ENCODE measurements at regions not wholly inside any gene's neighbourhood (a gene's known extent, or its start where the extent isn't known, plus 50 kb on each side); places are given as distances from the start of the nearest gene placed in this dataset.

DNA sequence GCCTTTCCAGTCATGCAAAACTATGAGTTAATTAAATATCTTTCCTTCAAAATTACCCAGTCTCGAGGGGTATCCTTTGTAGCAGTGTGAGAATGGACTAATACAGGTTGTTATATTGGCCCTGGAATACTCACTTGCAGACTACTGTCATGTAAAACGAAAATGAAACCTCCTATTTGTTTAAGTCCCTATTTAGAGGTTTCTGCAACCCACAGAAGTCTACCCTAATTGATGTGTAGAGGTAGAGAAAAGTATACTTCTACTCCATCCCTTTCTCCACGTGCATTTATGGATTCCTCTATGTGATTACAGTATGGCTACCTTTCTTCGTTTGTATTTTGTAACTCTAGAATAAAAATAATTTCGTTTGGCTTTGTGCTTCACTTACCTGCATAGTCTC is 371.1 kb downstream of the FSCB start:
- ChIA-PET CTCF (no interaction called here), POLR2A (no interaction called here)
- no peak overlapping the region for H3K27ac ChIP-seq (ENCODE audit: low read depth, low read length)
- DNase-seq (ENCODE audit: low read depth, low spot score): no peak
- H3K4me3 ChIP-seq (ENCODE audit: low read depth, low read length): no peak overlapping the region
- H3K9me3 ChIP-seq (ENCODE audit: control insufficient read depth, insufficient read depth, low read length): no peaks in the 10 kb centered on the region; the same call in 1 of the 2 replicates
- TF ChIP-seq, protein P1, sequence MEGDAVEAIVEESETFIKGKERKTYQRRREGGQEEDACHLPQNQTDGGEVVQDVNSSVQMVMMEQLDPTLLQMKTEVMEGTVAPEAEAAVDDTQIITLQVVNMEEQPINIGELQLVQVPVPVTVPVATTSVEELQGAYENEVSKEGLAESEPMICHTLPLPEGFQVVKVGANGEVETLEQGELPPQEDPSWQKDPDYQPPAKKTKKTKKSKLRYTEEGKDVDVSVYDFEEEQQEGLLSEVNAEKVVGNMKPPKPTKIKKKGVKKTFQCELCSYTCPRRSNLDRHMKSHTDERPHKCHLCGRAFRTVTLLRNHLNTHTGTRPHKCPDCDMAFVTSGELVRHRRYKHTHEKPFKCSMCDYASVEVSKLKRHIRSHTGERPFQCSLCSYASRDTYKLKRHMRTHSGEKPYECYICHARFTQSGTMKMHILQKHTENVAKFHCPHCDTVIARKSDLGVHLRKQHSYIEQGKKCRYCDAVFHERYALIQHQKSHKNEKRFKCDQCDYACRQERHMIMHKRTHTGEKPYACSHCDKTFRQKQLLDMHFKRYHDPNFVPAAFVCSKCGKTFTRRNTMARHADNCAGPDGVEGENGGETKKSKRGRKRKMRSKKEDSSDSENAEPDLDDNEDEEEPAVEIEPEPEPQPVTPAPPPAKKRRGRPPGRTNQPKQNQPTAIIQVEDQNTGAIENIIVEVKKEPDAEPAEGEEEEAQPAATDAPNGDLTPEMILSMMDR (IDR thresholded peaks at IDR 0.05; ENCODE audit: low read depth, low read length): no peak
- no peaks in the 10 kb centered on the region for H3K27me3 ChIP-seq (ENCODE audit: control insufficient read depth, insufficient read depth, low read length)

DNA sequence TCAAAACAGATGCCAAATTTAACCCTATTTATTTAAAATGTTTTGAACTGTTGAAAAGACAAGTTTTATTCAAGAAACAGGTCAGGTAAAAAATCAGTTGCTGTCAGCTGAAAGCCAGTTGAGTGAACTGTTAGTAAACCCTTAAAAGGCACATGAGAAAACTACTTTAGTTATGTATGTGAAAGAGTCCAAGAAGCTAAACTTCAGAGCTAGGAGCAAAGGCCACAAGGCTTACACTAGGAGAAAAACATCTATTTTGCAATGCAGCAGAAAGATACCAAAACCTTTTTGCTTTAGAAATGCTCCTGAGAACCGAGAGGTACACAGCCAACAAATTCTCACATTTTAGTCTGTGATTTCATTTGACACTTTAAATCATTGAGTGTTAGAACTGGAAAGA is 375.2 kb downstream of the FSCB start:
- Histone ChIP-seq H3K27me3 (ENCODE audit: control insufficient read depth, insufficient read depth, low read length) (no peaks in the 10 kb centered on the region), H3K4me3 (ENCODE audit: low read depth, low read length) (no peak overlapping the region), H3K9me3 (ENCODE audit: control insufficient read depth, insufficient read depth, low read length) (no peaks in the 10 kb centered on the region; the same call in 1 of the 2 replicates), H3K27ac (ENCODE audit: low read depth, low read length) (no peak overlapping the region)
- ChIA-PET POLR2A (no interaction called here), CTCF (no interaction called here)
- no peak for DNase-seq (ENCODE audit: low read depth, low spot score)
- TF ChIP-seq, protein P1 (IDR thresholded peaks at IDR 0.05; ENCODE audit: low read depth, low read length): no peak

DNA sequence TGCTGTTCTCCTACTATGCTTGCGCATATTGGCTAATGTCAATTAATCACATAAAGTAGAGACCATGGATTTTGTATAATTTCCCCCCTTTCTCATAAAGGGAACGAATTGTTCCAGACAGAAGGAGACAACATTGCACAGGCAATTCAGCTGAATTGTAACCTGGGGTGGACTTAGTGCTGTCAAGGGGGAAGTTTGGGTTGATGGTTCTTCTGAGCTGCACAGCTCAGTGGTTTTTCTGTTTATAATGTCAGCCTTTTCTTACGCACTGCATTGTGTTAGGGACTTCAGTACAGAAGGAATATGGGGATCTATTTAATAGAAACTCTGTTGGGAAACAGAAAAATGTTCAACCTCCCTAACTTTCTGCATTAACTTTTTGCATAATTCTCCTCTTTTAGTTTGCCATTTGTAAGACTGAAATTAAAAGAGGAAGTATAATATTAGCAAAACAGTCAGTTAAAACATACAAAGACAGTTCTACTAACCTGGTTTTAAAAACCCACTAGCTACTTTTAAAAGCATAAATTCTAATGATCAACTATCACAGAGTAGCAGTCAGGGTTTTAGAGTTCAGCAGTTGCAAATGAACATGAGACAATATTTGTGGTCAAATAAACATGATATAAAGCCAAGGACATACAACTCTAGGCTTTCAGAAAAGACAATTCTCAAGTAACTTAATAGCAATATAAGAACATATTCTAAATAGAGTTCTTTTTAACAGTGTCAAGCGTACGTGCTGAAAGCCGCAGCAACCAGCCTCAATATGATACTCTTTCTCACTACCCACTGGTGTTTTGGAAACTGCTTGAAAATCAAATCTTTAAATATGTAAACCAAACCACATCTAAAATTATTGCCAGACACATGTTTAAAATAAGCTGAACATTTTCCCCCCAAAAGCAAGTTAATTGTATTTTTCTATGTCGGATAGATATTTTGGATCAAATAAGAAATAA is 393.0 kb downstream of the FSCB start:
- H3K9me3 ChIP-seq (ENCODE audit: control insufficient read depth, insufficient read depth, low read length): peaks cover 5% of the 10 kb centered on the region; the same call in 1 of the 2 replicates
- POLR2A ChIA-PET: no interaction called here
- no peak overlapping the region for H3K4me3 ChIP-seq (ENCODE audit: low read depth, low read length)
- H3K27me3 ChIP-seq (ENCODE audit: control insufficient read depth, insufficient read depth, low read length): no peaks in the 10 kb centered on the region
- H3K27ac ChIP-seq (ENCODE audit: low read depth, low read length): no peak overlapping the region
- CTCF ChIA-PET: interaction anchor here (0.6 kb wide), 1 partner anchor 144 kb away, joined by 8 read pairs; no protein-coding TSS in a partner anchor
- TF ChIP-seq, protein P1 (IDR thresholded peaks at IDR 0.05; ENCODE audit: low read depth, low read length): no peak
- no peak for DNase-seq (ENCODE audit: low read depth, low spot score)

DNA sequence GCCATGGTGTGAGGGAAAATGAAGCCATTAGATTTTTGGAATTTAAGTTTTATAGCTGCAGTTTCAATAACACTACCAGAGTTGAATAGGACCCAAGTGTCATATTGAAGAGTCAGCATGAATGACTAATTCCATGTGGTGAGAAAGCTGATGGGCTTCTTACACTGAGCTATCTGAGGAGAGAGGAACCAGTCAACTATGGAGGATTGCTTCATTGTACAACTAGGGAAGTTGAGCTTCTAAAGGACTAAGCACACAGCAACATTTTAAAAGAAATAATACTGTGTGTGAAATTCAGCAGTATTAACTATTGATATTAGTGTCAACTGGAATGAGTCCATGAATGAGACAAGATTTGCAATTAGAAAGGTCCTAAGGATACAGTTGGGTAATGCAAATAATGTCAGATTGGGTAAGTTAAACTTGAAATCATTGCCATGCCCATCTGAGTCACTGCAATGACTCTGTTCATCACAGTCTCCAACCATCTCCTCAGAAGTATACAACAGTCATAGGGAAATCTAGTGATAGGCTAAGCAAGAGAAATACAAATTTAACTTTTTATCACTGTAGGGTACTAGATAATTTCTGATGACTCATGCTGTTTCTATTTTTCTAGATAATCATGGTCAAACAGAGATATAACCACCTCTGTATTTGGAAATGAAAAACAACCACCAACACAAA is 394.2 kb downstream of the FSCB start:
- ChIA-PET CTCF (no interaction called here), POLR2A (no interaction called here)
- H3K27me3 ChIP-seq (ENCODE audit: control insufficient read depth, insufficient read depth, low read length): no peaks in the 10 kb centered on the region
- DNase-seq (ENCODE audit: low read depth, low spot score): no peak
- H3K27ac ChIP-seq (ENCODE audit: low read depth, low read length): no peak overlapping the region
- peaks cover 5% of the 10 kb centered on the region; the same call in 1 of the 2 replicates for H3K9me3 ChIP-seq (ENCODE audit: control insufficient read depth, insufficient read depth, low read length)
- TF ChIP-seq, protein P1 (IDR thresholded peaks at IDR 0.05; ENCODE audit: low read depth, low read length): no peak
- H3K4me3 ChIP-seq (ENCODE audit: low read depth, low read length): no peak overlapping the region

DNA sequence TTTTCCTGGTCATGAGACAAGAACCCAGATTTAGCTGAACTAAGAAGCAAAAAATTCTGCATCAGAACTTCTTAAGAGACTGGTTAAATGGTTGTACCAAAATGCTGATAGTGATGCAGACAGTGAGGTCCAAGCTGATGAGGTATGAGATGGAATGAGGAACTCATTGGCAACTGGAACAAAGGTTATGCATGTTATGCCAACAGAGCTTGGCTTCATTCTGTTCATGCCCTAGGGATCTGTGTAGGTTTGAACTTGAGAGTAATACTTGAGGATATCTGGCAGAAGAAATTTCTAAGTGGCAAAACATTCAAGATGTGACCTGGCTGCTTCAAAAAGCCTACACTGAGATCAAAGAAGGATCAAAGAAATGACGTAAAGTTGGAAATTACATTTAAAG is 398.0 kb downstream of the FSCB start:
- H3K27me3 ChIP-seq (ENCODE audit: control insufficient read depth, insufficient read depth, low read length): no peaks in the 10 kb centered on the region
- TF ChIP-seq, protein P1 (IDR thresholded peaks at IDR 0.05; ENCODE audit: low read depth, low read length): no peak
- no peak overlapping the region for H3K4me3 ChIP-seq (ENCODE audit: low read depth, low read length)
- CTCF ChIA-PET: no interaction called here
- peaks cover 14% of the 10 kb centered on the region; the same call in 1 of the 2 replicates for H3K9me3 ChIP-seq (ENCODE audit: control insufficient read depth, insufficient read depth, low read length)
- POLR2A ChIA-PET: no interaction called here
- no peak overlapping the region for H3K27ac ChIP-seq (ENCODE audit: low read depth, low read length)
- DNase-seq (ENCODE audit: low read depth, low spot score): no peak

Measured in AG04450 (cell line).